ENCODE measurements at regions not wholly inside any gene's neighbourhood (a gene's known extent, or its start where the extent isn't known, plus 50 kb on each side); places are given as distances from the start of the nearest gene placed in this dataset.

DNA sequence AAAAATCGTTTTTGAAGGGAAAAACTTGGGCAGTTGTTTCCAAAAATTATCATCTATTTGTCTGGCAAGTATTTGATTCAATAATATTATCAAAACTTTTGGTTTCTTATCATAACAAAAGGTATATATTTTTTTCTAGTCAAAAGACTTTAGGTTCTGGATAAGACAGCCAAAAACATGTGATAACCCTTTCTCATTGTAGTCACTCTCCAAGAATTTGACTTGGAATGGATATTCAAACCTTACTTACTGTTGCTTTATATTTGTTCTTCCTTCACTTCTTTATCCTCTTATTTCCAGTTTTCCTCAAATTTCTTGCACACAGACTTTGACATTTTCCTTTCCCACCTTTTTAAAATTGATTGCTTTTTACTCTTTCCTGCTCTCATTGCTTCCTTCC is 140.9 kb upstream of the FAM3C start:
- Histone ChIP-seq H3K9me2 (replicated peaks; ENCODE audit: low read depth, low read length) (no peaks in the 10 kb centered on the region), H3K4me1 (ENCODE audit: insufficient read depth, low read length, poor library complexity, severe bottlenecking) (no peaks in the 10 kb centered on the region), H3K4me2 (ENCODE audit: low read depth, low read length, poor library complexity, severe bottlenecking) (no peak overlapping the region), H3K79me2 (ENCODE audit: insufficient read depth, low read length) (no peaks in the 10 kb centered on the region), H4K20me1 (ENCODE audit: insufficient read depth, low read length, poor library complexity, severe bottlenecking) (no peaks in the 10 kb centered on the region), H3K9ac (ENCODE audit: low read depth, low read length, poor library complexity, severe bottlenecking) (no peak overlapping the region), H3F3A (ENCODE audit: low read depth) (no peaks in the 10 kb centered on the region), H2AFZ (ENCODE audit: low read length) (no peak overlapping the region), H3K36me3 (ENCODE audit: insufficient read depth, low read length) (no peaks in the 10 kb centered on the region), H3K9me3 (ENCODE audit: insufficient read depth, low read depth, low read length) (no peaks in the 10 kb centered on the region), H3K27me3 (ENCODE audit: insufficient read depth, low read length, poor library complexity, severe bottlenecking) (no peaks in the 10 kb centered on the region), H3K4me3 (ENCODE audit: low read length, poor library complexity, severe bottlenecking) (no peak overlapping the region)
- TF ChIP-seq, protein P1, sequence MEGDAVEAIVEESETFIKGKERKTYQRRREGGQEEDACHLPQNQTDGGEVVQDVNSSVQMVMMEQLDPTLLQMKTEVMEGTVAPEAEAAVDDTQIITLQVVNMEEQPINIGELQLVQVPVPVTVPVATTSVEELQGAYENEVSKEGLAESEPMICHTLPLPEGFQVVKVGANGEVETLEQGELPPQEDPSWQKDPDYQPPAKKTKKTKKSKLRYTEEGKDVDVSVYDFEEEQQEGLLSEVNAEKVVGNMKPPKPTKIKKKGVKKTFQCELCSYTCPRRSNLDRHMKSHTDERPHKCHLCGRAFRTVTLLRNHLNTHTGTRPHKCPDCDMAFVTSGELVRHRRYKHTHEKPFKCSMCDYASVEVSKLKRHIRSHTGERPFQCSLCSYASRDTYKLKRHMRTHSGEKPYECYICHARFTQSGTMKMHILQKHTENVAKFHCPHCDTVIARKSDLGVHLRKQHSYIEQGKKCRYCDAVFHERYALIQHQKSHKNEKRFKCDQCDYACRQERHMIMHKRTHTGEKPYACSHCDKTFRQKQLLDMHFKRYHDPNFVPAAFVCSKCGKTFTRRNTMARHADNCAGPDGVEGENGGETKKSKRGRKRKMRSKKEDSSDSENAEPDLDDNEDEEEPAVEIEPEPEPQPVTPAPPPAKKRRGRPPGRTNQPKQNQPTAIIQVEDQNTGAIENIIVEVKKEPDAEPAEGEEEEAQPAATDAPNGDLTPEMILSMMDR (conservative IDR thresholded peaks at IDR 0.05; ENCODE audit: low read length): no peak
- no peak for TF ChIP-seq EZH2phosphoT487 (IDR thresholded peaks at IDR 0.05; ENCODE audit: borderline replicate concordance)

DNA sequence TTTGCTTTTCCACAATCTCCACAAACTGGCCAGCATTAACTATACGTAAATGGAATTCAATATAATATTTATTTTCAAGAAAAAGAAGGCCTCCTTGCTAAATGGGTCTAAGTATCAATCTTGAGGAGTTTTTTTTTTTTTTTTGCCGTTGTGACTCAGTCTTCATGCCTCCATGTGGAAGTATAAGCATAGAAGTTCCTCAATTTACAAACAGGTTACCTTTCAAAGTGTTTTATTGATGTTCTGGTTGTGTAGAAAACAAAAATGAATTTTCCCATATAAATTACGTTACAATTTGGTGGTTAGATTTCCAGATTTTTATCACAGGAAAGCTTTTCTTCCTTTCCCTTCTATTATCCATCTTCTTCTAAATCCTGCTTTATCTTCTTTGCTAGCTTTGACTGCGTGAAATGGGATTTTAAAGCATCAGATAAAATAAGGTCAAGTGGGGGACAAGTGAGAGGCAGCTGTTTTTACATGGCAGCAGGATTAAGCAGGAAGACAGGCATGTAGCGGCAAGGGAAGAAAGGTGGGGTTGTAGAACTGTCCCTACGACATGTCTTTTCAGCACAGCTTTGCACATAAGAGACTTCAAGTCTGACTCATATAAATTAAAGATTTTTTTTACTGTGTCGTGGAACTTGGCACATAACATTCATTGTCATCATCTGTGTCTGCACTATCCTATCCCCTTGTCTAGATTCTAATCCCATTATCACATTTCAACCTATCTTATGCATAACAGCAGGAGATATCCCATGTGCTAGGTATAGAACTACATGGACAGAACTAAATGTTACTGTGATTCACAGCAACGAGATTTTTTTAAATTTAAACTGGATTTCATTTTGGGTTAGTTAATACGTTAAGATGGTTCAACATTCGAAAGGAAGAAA is 135.3 kb upstream of the FAM3C start:
- no peak overlapping the region for H3K9ac ChIP-seq (ENCODE audit: low read depth, low read length, poor library complexity, severe bottlenecking)
- no peaks in the 10 kb centered on the region for H3K27me3 ChIP-seq (ENCODE audit: insufficient read depth, low read length, poor library complexity, severe bottlenecking)
- no peaks in the 10 kb centered on the region for H3F3A ChIP-seq (ENCODE audit: low read depth)
- H4K20me1 ChIP-seq (ENCODE audit: insufficient read depth, low read length, poor library complexity, severe bottlenecking): no peaks in the 10 kb centered on the region
- peaks cover 4% of the 10 kb centered on the region for H3K4me1 ChIP-seq (ENCODE audit: insufficient read depth, low read length, poor library complexity, severe bottlenecking)
- no peaks in the 10 kb centered on the region for H3K36me3 ChIP-seq (ENCODE audit: insufficient read depth, low read length)
- H3K4me2 ChIP-seq (ENCODE audit: low read depth, low read length, poor library complexity, severe bottlenecking): no peak overlapping the region
- H2AFZ ChIP-seq (ENCODE audit: low read length): no peak overlapping the region
- H3K9me2 ChIP-seq (replicated peaks; ENCODE audit: low read depth, low read length): no peaks in the 10 kb centered on the region
- H3K4me3 ChIP-seq (ENCODE audit: low read length, poor library complexity, severe bottlenecking): no peak overlapping the region
- no peaks in the 10 kb centered on the region for H3K79me2 ChIP-seq (ENCODE audit: insufficient read depth, low read length)
- no peak for TF ChIP-seq EZH2phosphoT487 (IDR thresholded peaks at IDR 0.05; ENCODE audit: borderline replicate concordance)
- H3K9me3 ChIP-seq (ENCODE audit: insufficient read depth, low read depth, low read length): no peaks in the 10 kb centered on the region

DNA sequence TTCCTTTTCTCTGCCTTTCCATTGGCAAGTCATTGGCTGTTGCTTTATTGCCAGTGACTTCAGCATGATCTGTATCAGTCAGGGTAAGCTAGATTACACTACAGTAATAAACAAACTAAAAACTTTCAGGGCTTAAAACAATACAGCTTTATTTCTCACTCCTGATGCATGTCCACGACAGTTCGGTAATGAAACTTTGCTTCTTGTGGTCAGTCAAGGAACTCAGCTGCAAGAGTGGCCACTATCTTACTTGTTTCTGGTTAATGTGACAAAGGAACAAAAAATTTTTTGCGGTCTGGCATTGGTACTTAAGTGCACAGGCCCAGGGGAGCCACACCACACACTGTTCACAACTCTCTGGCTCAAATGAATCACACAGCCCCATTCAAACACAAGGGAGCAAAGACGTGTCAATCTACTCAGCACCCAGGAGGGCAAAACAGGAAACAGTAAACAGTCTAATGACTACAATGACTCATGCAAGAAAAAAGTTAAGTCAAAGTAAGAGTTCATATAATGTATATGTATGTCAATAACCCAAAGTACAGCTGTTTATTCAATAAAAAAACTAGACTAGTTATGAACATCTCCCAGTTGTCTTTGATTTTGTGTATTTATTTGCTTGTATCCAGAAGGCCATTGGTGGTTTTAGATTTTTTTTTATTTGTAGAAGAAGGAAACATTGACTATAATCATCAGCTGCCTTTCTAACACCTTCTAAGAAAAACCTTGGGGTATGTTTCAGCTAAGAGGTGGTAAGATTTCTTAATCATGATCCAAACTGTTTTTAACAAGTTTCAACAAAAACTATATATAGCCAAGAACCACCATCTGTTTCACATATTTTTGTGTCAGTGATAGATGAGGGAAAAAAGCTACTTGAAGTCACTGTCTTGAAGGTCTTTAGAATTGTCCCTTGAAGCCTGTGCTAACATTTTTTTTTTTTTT is 134.4 kb upstream of the FAM3C start:
- H2AFZ ChIP-seq (ENCODE audit: low read length): no peak overlapping the region
- peak overlapping the region; percentile 7 for H3K4me3 ChIP-seq (ENCODE audit: low read length, poor library complexity, severe bottlenecking)
- no peaks in the 10 kb centered on the region for H3K9me3 ChIP-seq (ENCODE audit: insufficient read depth, low read depth, low read length)
- no peaks in the 10 kb centered on the region for H3F3A ChIP-seq (ENCODE audit: low read depth)
- no peaks in the 10 kb centered on the region for H3K79me2 ChIP-seq (ENCODE audit: insufficient read depth, low read length)
- no peaks in the 10 kb centered on the region for H3K27me3 ChIP-seq (ENCODE audit: insufficient read depth, low read length, poor library complexity, severe bottlenecking)
- TF ChIP-seq, protein P1 (conservative IDR thresholded peaks at IDR 0.05; ENCODE audit: low read length): no peak
- no peak for TF ChIP-seq EZH2phosphoT487 (IDR thresholded peaks at IDR 0.05; ENCODE audit: borderline replicate concordance)
- no peak overlapping the region for H3K9ac ChIP-seq (ENCODE audit: low read depth, low read length, poor library complexity, severe bottlenecking)
- H3K4me1 ChIP-seq (ENCODE audit: insufficient read depth, low read length, poor library complexity, severe bottlenecking): peaks cover 4% of the 10 kb centered on the region
- no peaks in the 10 kb centered on the region for H3K9me2 ChIP-seq (replicated peaks; ENCODE audit: low read depth, low read length)
- H3K4me2 ChIP-seq (ENCODE audit: low read depth, low read length, poor library complexity, severe bottlenecking): peak overlapping the region; percentile 51
- no peaks in the 10 kb centered on the region for H4K20me1 ChIP-seq (ENCODE audit: insufficient read depth, low read length, poor library complexity, severe bottlenecking)
- H3K36me3 ChIP-seq (ENCODE audit: insufficient read depth, low read length): no peaks in the 10 kb centered on the region

Data from Loucy (cell line).